HEK293T (cell line): ENCODE measurements at regions not wholly inside any gene's neighbourhood (a gene's known extent, or its start where the extent isn't known, plus 50 kb on each side); places are given as distances from the start of the nearest gene placed in this dataset.

ENCODE experiments used
- CTCF ChIA-PET: fragments of 350-600 bp; formaldehyde crosslinking; extraction: SDS; loops from one replicate; lab custom pipeline; 2021; ENCODE audit warnings: antibody characterized with exemption, inconsistent platforms; lab: Yijun Ruan, JAX
- POLR2A ChIA-PET: fragments of 350-600 bp; formaldehyde crosslinking; extraction: SDS; loops from one replicate; lab custom pipeline; 2020; ENCODE audit warnings: antibody characterized with exemption, inconsistent platforms; lab: Yijun Ruan, JAX
- DNase-seq: peaks from one replicate; pipeline ENCODE4 v3.0.0; 2012; ENCODE audit warnings: mixed read lengths; ENCODE audit errors: extremely low spot score
- ARNT ChIP-seq: fragments of 450-650 bp; IDR thresholded peaks from 2 replicates; pipeline ENCODE4 v1.6.1; 2017; ENCODE audit warnings: mild to moderate bottlenecking
- BHLHE40 ChIP-seq: fragments of 450-650 bp; IDR thresholded peaks from 2 replicates; pipeline ENCODE4 v1.6.1; 2016; ENCODE audit warnings: mild to moderate bottlenecking, moderate library complexity, borderline replicate concordance
- CTBP1 ChIP-seq: fragments of 450-650 bp; IDR thresholded peaks from 2 replicates; pipeline ENCODE4 v1.6.1; 2016; ENCODE audit warnings: borderline replicate concordance
- ELF4 ChIP-seq: fragments of 450-650 bp; IDR thresholded peaks from 2 replicates; pipeline ENCODE4 v1.6.1; 2017; ENCODE audit warnings: antibody characterized with exemption
- FOXA1 ChIP-seq: fragments of 450-650 bp; IDR thresholded peaks from 2 replicates; pipeline ENCODE4 v1.6.1; 2016; ENCODE audit warnings: mild to moderate bottlenecking
- FOXK2 ChIP-seq: fragments of 450-650 bp; IDR thresholded peaks from 2 replicates; pipeline ENCODE4 v1.6.1; 2016; ENCODE audit warnings: mild to moderate bottlenecking
- FOXM1 ChIP-seq: fragments of 450-650 bp; IDR thresholded peaks from 2 replicates; pipeline ENCODE4 v1.6.1; 2017; ENCODE audit warnings: mild to moderate bottlenecking, borderline replicate concordance
- HDGF ChIP-seq: fragments of 450-650 bp; IDR thresholded peaks from 2 replicates; pipeline ENCODE4 v1.6.1; 2017; ENCODE audit warnings: antibody characterized with exemption, borderline replicate concordance
- L3MBTL2 ChIP-seq: fragments of 450-650 bp; conservative IDR thresholded peaks from 2 replicates; pipeline ENCODE4 v1.6.1; 2016; ENCODE audit warnings: mild to moderate bottlenecking
- LEF1 ChIP-seq: fragments of 450-650 bp; IDR thresholded peaks from 2 replicates; pipeline ENCODE4 v1.6.1; 2017; ENCODE audit warnings: mild to moderate bottlenecking, borderline replicate concordance
- NFRKB ChIP-seq: fragments of 450-650 bp; IDR thresholded peaks from 2 replicates; pipeline ENCODE4 v1.6.1; 2016; ENCODE audit warnings: mild to moderate bottlenecking, moderate library complexity
- PKNOX1 ChIP-seq: fragments of 450-650 bp; IDR thresholded peaks from 2 replicates; pipeline ENCODE4 v1.6.1; 2016
- SP1 ChIP-seq: fragments of 450-650 bp; IDR thresholded peaks from 2 replicates; pipeline ENCODE4 v1.6.1; 2017
- SUZ12 ChIP-seq: fragments of 450-650 bp; IDR thresholded peaks from 2 replicates; pipeline ENCODE4 v1.6.1; 2016; ENCODE audit warnings: mild to moderate bottlenecking
- TARDBP ChIP-seq: fragments of 450-650 bp; IDR thresholded peaks from 2 replicates; pipeline ENCODE4 v1.6.1; 2016
- ZNF384 ChIP-seq: fragments of 450-650 bp; IDR thresholded peaks from 2 replicates; pipeline ENCODE4 v1.6.1; 2016

GRCh38 chr15:58342508-58342907 is 89.3 kb upstream of the LIPC start:
- ChIA-PET POLR2A (no interaction called here), CTCF (no interaction called here)
- no peak for TF ChIP-seq TARDBP
- no peak for TF ChIP-seq SP1
- TF ChIP-seq L3MBTL2, result no peak
- TF ChIP-seq HDGF, result no peak
- no peak for TF ChIP-seq PKNOX1
- TF ChIP-seq FOXA1, result no peak
- no peak for TF ChIP-seq ARNT
- TF ChIP-seq FOXM1, result no peak
- no peak for TF ChIP-seq CTBP1
- no peak for TF ChIP-seq ELF4
- no peak for TF ChIP-seq ZNF384
- TF ChIP-seq FOXK2, result no peak
- TF ChIP-seq LEF1, result no peak
- TF ChIP-seq NFRKB, result no peak
- no peak for TF ChIP-seq BHLHE40
- DNase-seq, result no peak

- POLR2A ChIA-PET, result interaction anchor here (1.3 kb wide), 1 partner anchor 11 kb away, joined by 3 read pairs; no protein-coding TSS in a partner anchor
- CTCF ChIA-PET, result interaction anchor here (2.0 kb wide), 1 partner anchor 13 kb away, joined by 4 read pairs; no protein-coding TSS in a partner anchor
- no peak for DNase-seq
- TF ChIP-seq NFRKB (no peak), SP1 (no peak), LEF1 (no peak), FOXM1 (no peak), L3MBTL2 (no peak), ELF4 (no peak), ARNT (no peak), PKNOX1 (no peak), CTBP1 (no peak), BHLHE40 (no peak), TARDBP (no peak), ZNF384 (no peak), SUZ12 (no peak), FOXA1 (no peak), HDGF (no peak)
Measured at GRCh38 chr15:58344213-58345070, 87.3 kb upstream of the LIPC start.

DNA sequence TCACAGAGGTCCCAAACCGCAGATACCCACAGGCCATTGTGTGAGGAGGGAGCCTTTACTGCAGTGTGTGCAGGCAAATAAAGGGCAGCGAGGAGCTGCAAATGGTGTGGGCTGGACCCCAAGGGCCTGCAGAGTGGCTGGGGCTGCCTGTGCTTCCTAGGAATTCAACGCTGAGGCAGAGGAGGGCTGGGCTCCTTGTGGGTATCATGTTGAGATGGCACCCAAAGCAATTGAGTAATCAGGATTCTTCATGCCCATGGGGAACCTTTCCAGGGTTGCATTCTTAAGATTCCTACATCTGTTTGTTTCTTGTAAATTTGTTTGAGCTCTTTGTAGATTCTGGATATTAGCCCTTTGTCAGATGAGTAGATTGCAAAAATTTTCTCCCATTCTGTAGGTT is 85.4 kb upstream of the LIPC start:
- no peak for DNase-seq
- ChIA-PET CTCF (no interaction called here), POLR2A (no interaction called here)
- TF ChIP-seq ARNT (no peak), ELF4 (no peak), BHLHE40 (no peak), LEF1 (no peak), FOXK2 (no peak), TARDBP (no peak), CTBP1 (no peak), SUZ12 (no peak), SP1 (no peak), ZNF384 (no peak), NFRKB (no peak), L3MBTL2 (no peak), FOXM1 (no peak), HDGF (no peak), FOXA1 (no peak), PKNOX1 (no peak)

GRCh38 chr15:58348095-58348812 is 83.5 kb upstream of the LIPC start:
- POLR2A ChIA-PET, result no interaction called here
- CTCF ChIA-PET, result no interaction called here
- no peak for DNase-seq
- no peak for TF ChIP-seq ZNF384

GRCh38 chr15:58352026-58352929 is 79.5 kb upstream of the LIPC start:
- ChIA-PET POLR2A (no interaction called here), CTCF (no interaction called here)
- no peak for DNase-seq
- no peak for TF ChIP-seq NFRKB
- peak; percentile 56; the same call in 1 of the 2 replicates for TF ChIP-seq PKNOX1
